ENCODE measurements at regions not wholly inside any gene's neighbourhood (a gene's known extent, or its start where the extent isn't known, plus 50 kb on each side); places are given as distances from the start of the nearest gene placed in this dataset.
A peak's percentile ranks its signal among the peaks of the same experiment; 100 is the strongest.

- no peaks in the 10 kb centered on the region for H3K27me3 ChIP-seq (ENCODE audit: control insufficient read depth in 2 of 2, insufficient read depth in 2 of 2, low read length in 2 of 2)
- H3K4me3 ChIP-seq, result no peak overlapping the region
- CTCF ChIA-PET (ENCODE audit: low intra/inter-chr PET ratio), result no interaction called here
- no peaks in the 10 kb centered on the region for H4K20me1 ChIP-seq (replicated peaks; ENCODE audit: control insufficient read depth, insufficient read depth, low read length)
- no peaks in the 10 kb centered on the region for H3K9me3 ChIP-seq (replicated peaks; ENCODE audit: control insufficient read depth, insufficient read depth, low read depth, low read length)
- H3K79me2 ChIP-seq (ENCODE audit: control insufficient read depth, insufficient read depth, low read length), result no peaks in the 10 kb centered on the region
- WGBS (ENCODE audit: insufficient coverage, low coverage, missing lambda C conversion rate), result 3% methylated on average over 3 of the region's 3 CpGs
- no peak overlapping the region for H3K27ac ChIP-seq (ENCODE audit: extremely low read depth, low read depth, low read length)
- intact Hi-C loops (cut with micrococcal nuclease), result no loop called here
- DNase-seq (ENCODE audit: extremely low read depth in 1 of 4, low spot score in 3 of 4), result no peak
- H3K36me3 ChIP-seq (ENCODE audit: control insufficient read depth, insufficient read depth, low read length), result no peaks in the 10 kb centered on the region
- TF ChIP-seq ZNF589 (CRISPR knock-in tag; IDR thresholded peaks at IDR 0.05; ENCODE audit: low read depth), result no peak
- TF ChIP-seq HMGN3 (IDR thresholded peaks at IDR 0.05; ENCODE audit: borderline replicate concordance, extremely low read depth, insufficient read length, low read depth, low read length), result no peak
- no peak for TF ChIP-seq TFAP4 (CRISPR knock-in tag; IDR thresholded peaks at IDR 0.05; ENCODE audit: borderline replicate concordance)
- TF ChIP-seq EZH2 (IDR thresholded peaks at IDR 0.05; ENCODE audit: borderline replicate concordance, low read depth, low read length), result no peak
- TF ChIP-seq ZNF41 (CRISPR knock-in tag; conservative IDR thresholded peaks at IDR 0.05), result no peak
- TF ChIP-seq TAF1 (IDR thresholded peaks at IDR 0.05; ENCODE audit: control insufficient read depth, extremely low read depth, insufficient read depth, low read length, severe bottlenecking), result no peak
- TF ChIP-seq ZNF609 (CRISPR knock-in tag; IDR thresholded peaks at IDR 0.05; ENCODE audit: borderline replicate concordance), result no peak
- no peak for TF ChIP-seq SAFB (IDR thresholded peaks at IDR 0.05; ENCODE audit: borderline replicate concordance, low read depth, low read length)
- no peak for TF ChIP-seq HIVEP1 (CRISPR knock-in tag; IDR thresholded peaks at IDR 0.05)
- no peak for TF ChIP-seq CREBBP (IDR thresholded peaks at IDR 0.05; ENCODE audit: low read depth, low read length)
- TF ChIP-seq ZNF76 (CRISPR knock-in tag; IDR thresholded peaks at IDR 0.05; ENCODE audit: borderline replicate concordance), result no peak
- no TSS peak for BruUV-seq (replicated peaks)
- ATAC-seq, result no peak; the same call in 2 of the 3 replicates
- no peaks in the 10 kb centered on the region for H3K9me1 ChIP-seq (ENCODE audit: control insufficient read depth, insufficient read depth, low read length)
- no peaks in the 10 kb centered on the region for H3K4me1 ChIP-seq (replicated peaks in 1 of 2; ENCODE audit: control insufficient read depth in 2 of 2, insufficient read depth in 2 of 2, low read length in 2 of 2)
- POLR2A ChIA-PET, result no interaction called here
- H2AFZ ChIP-seq (ENCODE audit: low read depth, low read length), result peak overlapping the region; percentile 11
- H3K4me2 ChIP-seq (ENCODE audit: insufficient read depth, low read length), result no peak overlapping the region
- FAIRE-seq, result no peak
- in situ Hi-C loops (cut with MboI), result no loop called here
- no peak overlapping the region for H3K9ac ChIP-seq (ENCODE audit: insufficient read depth in 1 of 2, low read depth in 2 of 2, low read length in 2 of 2)
These were observed 131.5 kb upstream of the KCNK1 start for GRCh38 chr1:233482388-233482787.
